Hypothalamus (tissue), 51 donors: ENCODE measurements at regions not wholly inside any gene's neighbourhood (a gene's known extent, or its start where the extent isn't known, plus 50 kb on each side); places are given as distances from the start of the nearest gene placed in this dataset.

Experiments used
- DNase-seq, 51 donors: peaks; one replicate each; lab custom pipeline; 2025; lab: John Stamatoyannopoulos, UW

DNA sequence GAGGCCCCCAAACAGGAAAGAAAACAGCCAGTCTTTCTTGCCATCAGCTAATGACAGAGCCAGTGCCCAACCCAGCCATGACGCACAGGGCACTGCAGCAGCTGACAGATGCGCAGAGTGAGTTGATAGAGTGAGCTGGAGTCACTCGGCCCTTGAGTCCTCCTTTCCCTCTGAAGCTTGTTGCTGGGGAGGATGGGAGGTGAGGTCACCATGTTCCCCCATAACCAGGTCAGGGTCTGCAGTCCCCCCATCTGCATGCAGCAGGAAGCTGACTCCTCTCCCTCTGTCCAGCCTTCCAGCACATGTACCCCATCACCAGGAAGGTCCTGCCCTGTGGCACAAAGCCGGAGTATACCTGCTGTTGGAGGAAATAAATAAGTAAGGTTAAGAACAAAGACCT is 174.6 kb downstream of the ABHD5 start:
- no peak for DNase-seq

DNA sequence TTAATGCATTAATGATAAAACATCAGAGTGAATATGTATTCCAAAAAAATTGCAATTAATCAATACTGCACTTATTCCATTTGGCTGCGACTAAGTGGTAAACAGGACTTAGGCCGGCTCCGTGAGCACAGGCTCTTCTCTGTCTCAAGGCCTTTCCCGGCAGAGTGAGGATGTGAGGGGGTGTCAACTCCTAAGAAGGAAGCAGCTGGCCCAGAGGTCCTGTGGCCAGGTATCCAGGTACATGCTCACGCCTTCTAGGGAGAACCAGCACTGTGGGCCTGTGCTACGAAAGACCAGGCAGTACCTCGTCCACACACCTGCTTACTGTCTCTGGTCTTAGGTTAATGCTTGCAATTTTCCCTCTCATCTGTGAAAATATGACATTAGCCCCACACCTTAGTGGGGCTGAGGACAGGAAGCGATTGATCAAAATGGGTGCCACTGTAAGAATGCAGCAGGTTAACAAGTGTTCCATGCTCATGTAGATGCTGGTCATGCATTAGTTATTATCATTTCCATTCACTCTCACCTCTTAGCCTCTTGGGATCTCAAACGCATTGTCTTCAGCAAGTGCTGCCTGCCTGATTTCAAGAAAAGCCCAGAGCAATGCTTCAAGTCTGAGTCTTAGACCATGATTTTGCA is 175.3 kb downstream of the ABHD5 start:
- no peak for DNase-seq

DNA sequence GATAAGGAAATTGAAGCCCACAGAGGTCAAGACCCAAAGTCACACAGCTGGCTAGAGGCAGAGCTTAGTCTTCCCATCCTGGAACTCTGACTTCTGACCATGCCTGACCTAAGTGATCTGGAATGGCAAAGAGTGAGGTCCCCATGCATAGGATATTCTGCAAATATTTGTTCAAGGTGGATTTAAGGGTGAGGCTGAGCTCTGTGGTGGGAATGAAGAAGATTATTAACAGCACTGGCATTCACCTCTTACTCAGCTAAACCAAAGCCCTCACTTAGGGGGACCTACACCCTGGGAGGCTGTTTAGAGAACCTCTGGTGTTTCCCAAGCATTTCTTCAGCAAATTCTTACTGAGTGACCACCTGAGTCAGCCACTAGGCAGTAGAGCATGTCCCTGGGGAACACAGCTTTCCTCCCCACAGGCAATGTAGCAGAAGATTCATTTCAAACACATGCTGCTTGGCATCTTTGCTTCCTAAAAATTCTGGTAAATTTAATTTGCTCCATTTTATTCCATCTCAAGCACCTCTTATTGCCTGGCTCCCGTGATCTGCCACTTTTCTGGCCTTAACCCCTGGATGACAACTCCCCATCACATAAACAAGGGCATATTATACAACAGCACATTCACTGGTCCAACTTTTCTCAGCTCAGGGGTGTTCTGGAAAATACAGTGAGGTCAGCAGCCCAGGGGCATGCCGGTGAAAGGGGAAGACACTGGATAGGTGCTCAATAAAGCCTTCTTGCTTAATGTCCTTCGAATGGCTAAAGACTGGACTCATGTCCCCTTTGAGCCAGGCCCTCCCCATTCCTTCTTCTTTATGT is 176.0 kb downstream of the ABHD5 start:
- no peak for DNase-seq

DNA sequence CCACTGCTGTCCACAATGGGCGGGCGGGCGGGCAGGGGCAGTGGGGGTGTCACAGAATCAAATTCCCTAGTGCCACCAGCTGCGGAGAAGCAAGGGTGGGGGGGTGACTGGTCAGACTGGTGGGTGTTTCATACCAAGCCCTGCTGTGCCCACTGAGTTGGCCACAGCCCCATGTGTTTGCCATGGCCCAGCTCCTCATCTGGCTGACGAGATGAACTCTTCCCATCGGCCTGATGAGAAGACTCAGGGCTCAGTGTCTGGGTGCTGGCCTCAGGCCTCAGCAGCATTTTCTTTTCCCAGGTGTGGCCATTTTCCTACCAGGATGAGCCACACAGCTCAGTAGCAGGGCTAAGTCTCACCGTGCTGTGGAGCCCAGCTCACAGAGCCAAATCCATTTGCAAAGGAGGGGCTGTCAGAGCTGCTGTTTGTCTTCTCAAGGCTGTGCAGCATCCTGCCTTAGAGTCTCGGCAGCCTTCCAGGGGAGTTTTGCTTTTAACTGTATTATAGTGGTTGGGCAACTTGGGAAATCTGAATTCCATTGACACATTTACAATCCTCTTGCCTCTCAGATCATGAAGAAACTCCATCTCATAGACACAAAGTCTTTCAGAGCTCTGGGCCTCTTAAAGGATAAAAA is 176.8 kb downstream of the ABHD5 start:
- no peak for DNase-seq

DNA sequence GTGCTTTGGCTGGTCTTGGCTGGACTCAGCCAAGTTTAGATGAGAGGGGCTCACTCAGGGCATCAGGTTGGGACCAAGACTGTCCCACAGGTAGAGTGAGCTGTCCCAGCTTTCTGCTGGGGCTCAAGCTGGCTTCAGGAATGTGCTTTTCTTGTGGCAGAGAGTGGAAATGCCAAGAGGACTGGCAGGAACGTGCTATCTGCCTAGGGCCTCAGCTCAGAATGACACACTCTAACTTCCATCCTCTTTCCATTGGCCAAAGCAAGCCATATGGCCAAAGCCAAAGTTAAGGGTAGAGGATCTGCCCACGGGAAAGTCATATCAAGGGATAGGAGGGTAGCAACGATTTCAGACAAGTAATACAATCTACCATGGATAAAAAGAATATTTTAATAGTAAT is 178.8 kb downstream of the ABHD5 start:
- no peak for DNase-seq

DNA sequence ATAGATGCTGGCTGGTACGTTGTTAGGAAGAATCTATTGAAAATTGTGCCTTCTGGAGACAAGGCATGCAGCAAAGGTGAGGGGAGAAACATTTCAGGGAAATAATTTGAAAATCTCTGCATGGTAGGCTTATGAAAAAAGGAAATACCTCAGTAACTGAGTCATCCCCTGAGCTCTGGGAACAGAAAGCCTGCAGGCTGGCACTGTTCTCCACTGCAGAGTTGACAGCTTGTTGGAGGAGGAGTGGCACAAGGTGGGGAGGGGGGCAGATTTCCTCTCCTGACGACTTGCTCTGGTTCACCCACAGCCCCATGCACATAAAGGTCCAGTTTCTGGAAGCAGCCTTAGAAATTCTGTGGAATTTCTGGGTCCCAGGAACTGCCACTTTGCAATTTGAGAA is 179.4 kb downstream of the ABHD5 start:
- DNase-seq: peak in 2 of 51 donors; percentile 9 to 29

DNA sequence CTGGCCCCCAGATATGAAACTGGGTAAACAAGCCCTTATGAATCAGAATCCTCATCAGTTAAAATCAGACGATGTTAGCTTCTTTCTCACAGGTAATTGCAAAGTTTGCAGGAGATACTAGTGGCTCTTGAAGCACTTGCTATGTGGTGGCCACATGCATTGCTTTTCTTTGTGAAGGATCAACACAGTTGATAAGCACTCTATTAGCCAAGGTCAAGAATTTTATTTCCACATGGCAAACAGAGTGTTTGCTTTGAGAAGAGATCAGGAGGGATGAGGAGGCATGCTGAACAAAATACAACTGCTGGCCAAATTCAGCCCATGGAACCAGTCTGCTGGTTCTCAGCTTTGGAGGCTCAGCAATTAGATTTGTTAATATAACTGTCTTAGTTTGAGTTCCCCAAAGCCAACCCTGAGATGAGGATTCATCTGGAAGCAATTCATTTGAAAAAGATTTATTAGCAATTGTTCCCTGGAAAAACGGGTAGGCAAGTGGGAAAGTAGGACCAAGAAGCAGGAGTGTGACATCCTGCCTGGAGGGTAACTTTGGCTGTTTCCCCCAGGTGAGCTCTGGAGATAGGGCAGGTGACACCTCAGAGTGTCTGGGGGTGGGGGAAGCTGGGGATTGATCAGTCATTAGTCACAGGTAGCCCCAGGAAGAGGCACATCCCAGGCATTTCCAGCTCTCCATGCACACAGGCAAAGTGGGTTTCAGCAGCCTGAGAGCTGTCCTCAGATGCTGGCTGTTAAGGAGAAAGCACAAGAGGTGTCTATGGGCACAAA is 180.3 kb downstream of the ABHD5 start:
- no peak for DNase-seq

DNA sequence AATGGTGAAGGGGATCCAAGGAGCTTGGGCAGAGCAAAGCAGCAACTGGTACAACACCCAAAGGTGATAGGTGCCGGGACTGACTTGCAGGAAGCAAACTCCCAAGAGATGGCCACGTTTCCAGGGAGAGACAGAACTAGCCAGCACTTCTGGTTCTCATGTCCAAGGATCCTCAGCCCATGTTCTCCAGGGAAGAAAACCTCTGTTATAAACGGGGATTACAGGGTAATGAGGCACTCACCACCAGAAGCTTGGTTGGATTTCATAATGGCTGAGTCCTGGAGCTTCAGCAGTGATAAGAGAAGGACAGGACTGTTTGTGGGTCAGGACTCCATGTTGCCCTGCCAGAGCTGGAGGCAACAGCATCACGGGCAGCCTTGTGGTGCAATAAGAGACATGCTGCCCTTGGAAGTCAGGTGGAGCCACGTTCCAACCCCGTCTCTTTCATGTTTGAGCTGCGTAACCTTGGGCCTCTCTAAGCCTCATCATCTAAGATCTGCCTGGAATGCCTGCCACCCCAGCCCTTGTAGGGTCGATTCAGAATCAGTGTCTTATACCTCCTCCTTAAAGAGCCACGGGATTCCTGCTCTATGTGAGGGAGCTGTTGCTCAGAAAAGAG is 181.0 kb downstream of the ABHD5 start:
- no peak for DNase-seq

DNA sequence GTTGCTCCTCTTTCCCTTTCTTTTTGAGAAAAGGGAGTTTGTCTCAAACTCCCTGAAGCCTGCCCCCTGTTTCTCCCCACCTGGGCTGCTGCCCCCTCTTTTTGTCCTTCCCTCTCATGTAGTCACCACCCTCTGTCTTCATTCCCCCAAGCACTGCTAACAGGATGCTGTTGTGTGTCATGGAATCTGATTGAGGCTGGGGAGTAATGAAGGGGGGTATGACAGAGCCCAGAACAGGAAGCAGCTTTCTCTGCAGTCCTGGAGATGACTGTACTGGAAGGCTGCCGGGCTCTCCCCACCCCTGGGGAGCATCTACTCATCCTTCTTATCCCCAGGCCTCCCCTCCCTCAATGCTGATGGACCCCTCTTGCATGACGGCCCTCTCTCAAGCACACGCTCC is 181.6 kb downstream of the ABHD5 start:
- peak in 1 of 51 donors; percentile 42 for DNase-seq

DNA sequence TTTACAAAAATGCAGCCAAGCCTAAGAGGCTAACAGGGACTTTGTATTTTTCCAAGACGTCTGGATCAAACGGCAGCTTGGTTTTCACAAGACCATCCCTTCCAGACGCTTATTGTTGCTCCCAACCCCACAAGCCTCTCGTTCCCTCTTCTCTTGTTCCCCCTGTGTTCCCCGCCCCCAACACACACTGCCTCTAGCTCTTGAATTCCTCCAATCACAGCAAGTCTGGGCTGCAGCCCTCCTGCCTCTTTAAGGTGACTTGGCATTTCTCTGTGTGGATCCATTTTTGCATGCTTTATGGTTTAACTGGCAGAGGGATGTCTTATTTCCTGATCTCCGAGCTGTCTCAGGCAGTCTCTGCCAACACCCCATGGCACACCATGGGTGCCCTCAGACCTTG is 182.2 kb downstream of the ABHD5 start:
- peak in 6 of 51 donors; percentile 4 to 47 (median 17) for DNase-seq

DNA sequence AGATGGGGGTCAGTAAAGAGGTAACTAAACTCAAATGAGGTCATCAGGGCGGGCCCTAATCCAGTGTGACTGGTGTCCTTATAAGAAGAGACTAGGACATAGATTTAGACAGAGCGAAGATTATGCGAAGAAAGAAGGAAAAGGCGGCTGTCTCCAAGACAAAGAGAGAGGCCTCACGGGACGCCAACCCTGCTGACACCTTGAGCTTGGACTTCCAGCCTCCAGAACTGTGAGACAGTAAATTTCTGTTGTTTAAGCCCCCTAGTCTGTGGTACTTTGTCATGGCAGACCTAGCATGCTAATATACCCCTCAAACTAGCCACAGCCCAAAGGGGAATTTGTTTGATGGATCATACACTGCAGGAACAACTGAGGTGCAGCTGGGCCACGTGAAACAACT is 183.0 kb downstream of the ABHD5 start:
- no peak for DNase-seq

DNA sequence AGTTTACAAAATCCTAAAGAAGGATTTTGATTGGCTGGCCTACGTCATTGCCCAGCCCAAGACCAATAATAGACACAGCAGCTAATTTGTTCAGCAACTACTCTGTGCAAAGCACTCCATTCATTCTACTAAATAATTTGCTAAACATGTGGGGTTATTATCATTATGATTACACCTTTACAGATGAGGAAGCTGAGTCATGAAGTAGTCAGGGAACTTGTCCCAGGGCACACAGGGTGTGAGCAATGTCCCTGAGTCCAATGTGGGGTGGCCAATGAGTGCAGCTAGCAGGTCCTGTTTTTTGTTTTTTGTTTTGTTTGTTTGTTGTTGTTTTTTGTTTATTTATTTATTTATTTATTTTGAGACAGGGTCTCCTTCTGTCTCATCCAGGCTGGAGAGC is 183.6 kb downstream of the ABHD5 start:
- DNase-seq: no peak

DNA sequence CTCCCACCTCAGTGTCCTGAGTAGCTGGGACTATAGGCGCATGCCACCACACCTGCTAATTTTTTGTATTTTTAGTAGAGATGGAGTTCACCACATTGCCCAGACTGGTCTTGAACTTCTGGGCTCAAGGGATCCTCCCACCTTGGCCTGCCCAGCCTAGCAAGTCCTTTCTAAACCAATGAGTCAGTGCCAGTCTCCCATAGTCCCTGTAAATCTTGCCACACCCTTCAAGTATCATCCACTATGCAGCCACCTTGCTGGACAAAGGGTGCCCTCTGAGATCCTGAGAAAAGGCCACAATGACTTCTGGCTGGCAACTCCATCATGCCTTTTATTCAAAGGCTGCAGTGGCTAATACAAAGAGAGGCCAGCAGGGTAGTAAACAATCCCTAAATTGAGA is 184.0 kb downstream of the ABHD5 start:
- DNase-seq: no peak

DNA sequence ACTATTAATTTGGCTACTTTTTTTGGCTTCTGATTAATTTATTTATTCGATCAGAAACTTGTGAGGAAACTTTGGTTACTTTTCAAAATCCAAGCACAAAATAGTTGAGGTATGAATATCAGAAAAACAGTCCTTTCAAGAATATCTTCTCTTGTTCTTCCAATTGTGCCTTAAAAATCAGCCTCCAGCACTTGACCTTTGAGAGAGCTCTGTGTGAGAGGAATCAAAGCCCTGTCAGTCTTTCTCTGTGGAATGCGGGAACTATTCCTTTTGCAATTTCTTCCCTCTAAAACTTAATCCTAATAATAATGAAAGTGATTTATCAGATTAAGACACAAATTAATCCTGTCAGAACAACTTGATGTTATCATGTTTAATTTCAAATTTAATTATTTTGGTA is 185.9 kb downstream of the ABHD5 start:
- no peak for DNase-seq

DNA sequence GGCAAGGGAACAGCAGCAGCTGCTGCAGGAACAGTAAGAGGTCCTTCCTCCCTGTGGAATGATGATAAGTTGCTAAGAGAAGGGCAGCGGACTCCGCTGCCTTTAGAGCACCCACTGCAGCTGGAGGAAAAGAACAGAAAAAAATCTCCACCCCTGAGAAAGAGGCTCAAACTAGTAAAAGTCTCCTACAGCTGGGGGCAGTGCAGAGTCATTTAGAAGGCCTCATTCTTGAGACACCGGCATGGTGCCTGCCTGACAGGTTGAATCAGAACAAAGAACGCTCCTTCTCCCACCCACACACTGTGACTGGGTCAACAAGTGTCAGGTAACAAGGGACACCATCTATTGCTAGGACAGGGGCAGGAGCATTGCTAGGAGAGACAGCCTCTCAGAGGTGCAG is 188.4 kb downstream of the ABHD5 start:
- DNase-seq: no peak

DNA sequence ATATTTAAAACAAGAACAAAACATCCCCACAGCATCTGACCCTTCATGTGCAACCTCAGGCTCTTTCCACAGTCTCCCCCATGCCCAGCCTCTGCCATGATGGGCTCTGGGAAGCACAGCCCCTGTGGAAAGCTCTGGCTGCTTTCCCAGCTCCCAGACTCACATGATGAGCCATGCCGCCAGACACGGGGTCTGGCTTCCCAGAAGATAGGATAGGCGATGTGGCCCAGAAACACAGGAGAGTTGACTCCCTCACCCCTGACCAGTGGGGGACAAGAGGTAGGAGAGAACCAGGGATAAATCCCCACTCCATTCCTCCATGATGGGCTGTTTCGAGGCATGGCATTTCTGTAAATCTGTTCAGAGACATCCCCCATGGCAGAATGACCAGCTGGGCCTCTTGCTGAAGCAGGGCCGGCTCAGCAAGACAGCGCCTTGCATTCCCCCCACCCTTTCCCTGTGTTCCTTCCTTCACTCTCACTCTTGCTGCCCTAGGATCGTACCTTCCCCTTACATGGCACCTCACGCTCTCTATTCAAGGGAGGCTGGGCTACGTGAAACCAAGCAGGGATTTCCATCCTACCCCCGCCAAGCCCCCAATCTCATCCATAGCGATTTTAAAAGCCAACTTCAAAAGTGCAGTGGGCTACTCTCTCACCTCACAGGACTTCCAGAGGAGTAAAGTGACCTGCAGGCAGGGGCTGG is 192.4 kb downstream of the ABHD5 start:
- DNase-seq: peak in 1 of 51 donors; percentile 2

DNA sequence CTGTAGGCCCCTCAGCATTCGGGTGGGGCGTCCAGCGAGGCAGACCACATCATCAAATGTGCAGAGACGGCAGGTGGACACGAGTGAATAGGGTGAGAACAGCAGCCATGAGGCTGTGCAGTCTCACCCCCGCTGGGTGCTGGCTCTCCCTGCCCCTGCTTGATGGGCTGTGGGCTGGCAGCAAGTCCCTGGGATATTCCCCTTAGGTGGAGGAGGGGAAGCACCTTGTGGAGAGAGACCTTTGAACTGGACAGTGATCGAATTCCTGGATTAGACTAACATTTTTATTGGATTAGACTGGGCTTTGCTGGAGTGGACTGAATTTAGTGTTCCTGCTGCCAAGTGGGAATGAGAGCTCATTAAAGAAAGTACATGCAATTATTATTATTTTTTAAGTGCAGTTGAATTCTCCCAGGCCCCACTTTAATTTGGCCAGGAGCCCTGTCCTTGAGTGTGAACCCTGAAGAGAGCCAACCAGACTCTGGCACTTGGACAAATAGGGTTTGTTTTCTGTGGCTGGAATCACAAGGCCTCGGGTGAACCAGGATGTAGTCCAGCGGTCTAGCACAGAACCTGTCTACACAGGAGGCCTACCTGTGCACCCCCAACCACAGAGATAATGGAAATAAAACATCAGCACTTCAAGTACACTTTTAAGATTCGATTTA is 193.1 kb downstream of the ABHD5 start:
- DNase-seq: peak in 12 of 51 donors; percentile 2 to 23 (median 9)

DNA sequence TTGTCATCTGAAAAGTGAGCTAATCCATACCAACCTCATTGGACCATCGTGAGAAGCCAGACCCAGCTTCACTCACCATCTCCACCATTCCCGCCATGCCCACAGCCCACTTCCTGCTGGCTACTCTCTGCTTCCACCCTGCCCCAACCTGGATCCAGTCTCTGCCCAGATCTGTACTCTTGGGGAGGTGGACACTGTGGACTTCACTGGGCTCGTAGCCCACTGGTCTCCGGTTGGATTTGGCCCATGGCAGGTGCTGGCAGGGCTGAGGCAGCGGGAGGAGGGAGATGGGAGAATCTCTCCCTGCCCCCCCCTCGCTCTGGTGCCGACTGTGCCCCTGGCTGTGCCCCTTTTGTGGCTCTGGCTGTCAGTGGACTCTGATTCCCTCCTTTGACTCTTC is 193.8 kb downstream of the ABHD5 start:
- DNase-seq: no peak

DNA sequence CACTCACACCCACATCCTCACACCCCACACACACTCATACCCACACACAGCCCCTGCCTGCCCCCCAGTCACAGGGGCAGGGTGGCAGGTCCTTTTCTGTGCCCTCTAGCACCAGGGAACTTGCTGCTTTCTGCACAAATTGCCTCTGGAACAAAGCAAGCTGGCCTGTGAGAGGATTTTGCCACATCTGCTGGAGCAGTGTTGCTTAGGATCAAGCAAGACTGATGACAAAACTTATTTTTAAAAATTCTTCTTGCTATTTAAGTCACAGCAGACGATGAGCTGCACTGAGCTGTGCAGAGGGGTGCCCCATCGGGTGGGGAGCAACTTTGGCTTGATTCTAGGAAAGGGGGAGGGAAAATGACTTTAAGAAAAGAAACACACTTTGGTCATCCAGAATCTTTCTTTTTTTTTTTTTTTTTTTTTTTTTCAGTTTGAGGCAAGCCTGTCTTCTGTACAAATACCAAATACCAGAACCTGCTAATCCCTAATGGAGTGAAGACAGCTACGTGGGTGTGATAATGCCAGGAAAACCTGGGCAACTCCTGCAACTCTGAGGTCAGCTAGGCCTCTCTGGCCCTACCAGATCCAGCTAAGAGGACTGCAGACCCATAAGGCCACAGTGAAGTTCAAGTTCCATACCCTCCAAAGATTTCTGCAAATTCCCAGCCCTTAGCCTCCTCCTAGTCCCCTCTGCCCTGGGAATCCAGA is 195.3 kb downstream of the ABHD5 start:
- no peak for DNase-seq
